H1 (cell line): ENCODE measurements at regions not wholly inside any gene's neighbourhood (a gene's known extent, or its start where the extent isn't known, plus 50 kb on each side); places are given as distances from the start of the nearest gene placed in this dataset.

Experiments used
- CTCF ChIA-PET: fragments of 300-600 bp; sonication (Branson Sonifier 250); formaldehyde crosslinking; loops from one replicate; lab custom pipeline; 2021; ENCODE audit not compliant: partially characterized antibody; lab: Charles Lee
- POLR2A ChIA-PET: fragments of 300-600 bp; sonication (Branson Sonifier 250); formaldehyde crosslinking; loops from one replicate; lab custom pipeline; 2021; ENCODE audit warnings: inconsistent platforms; ENCODE audit not compliant: partially characterized antibody; lab: Charles Lee
- DNase-seq, 2 experiments: peaks; one replicate each; pipeline versions ENCODE4 v3.0.0 to v3.0.0-alpha.2; 2010 to 2022; ENCODE audit warnings: low spot score in 2 of 2, low read depth in 1 of 2, mixed read lengths in 1 of 2
- FAIRE-seq: peaks from 2 replicates; lab custom pipeline; 2011; peaks lifted over from hg19 to GRCh38; lab: Jason Lieb, UNC
- H2AFZ ChIP-seq: 2 replicates; pipeline ENCODE4 v1.8.1; 2012; ENCODE audit warnings: low read length, inconsistent platforms
- H2AK5ac ChIP-seq: 2 replicates; pipeline ENCODE4 v1.6.1; 2013; ENCODE audit warnings: low read depth, low read length
- H2BK120ac ChIP-seq: replicated peaks from 2 replicates; pipeline ENCODE3; 2013; ENCODE audit warnings: low read depth, low read length, inconsistent platforms
- H2BK12ac ChIP-seq: 2 replicates; pipeline ENCODE4 v1.6.1; 2013; ENCODE audit warnings: low read depth, low read length
- H2BK15ac ChIP-seq: 2 replicates; pipeline ENCODE4 v1.6.1; 2013; ENCODE audit warnings: low read length
- H2BK20ac ChIP-seq: 2 replicates; pipeline ENCODE4 v1.6.1; 2013; ENCODE audit warnings: low read length
- H2BK5ac ChIP-seq: 2 replicates; pipeline ENCODE4 v1.6.1; 2013; ENCODE audit warnings: low read depth, low read length
- H3K14ac ChIP-seq: 2 replicates; pipeline ENCODE4 v1.6.1; 2013; ENCODE audit warnings: inconsistent platforms; ENCODE audit not compliant: insufficient read length
- H3K18ac ChIP-seq: 2 replicates; pipeline ENCODE4 v1.6.1; 2013; ENCODE audit warnings: low read length; ENCODE audit errors: extremely low read depth
- H3K23ac ChIP-seq: 2 replicates; pipeline ENCODE4 v1.6.1; 2013; ENCODE audit warnings: inconsistent platforms; ENCODE audit not compliant: insufficient read length
- H3K23me2 ChIP-seq: 2 replicates; pipeline ENCODE4 v1.6.1; 2013; ENCODE audit warnings: low read depth, low read length
- H3K27ac ChIP-seq: 2 replicates; pipeline ENCODE4 v1.6.1; 2011; ENCODE audit warnings: low read depth, low read length, inconsistent platforms
- H3K27me3 ChIP-seq, 4 experiments: replicated peaks in 1 of 4; 1 replicate in 1 of 4; 2 replicates in 3 of 4; pipeline versions ENCODE4 v1.6.1 to v1.8.1; 2011 to 2013; ENCODE audit warnings: low read length in 3 of 4, mild to moderate bottlenecking in 3 of 4, inconsistent platforms in 2 of 4, mixed read lengths in 2 of 4, moderate library complexity in 1 of 4; ENCODE audit not compliant: control insufficient read depth in 3 of 4, insufficient read depth in 3 of 4; ENCODE audit errors: extremely low read depth in 1 of 4
- H3K36me3 ChIP-seq, 4 experiments: 2 replicates each; pipeline versions ENCODE4 v1.6.1 to v1.8.1; 2011 to 2013; ENCODE audit warnings: mild to moderate bottlenecking in 4 of 4, low read length in 3 of 4, moderate library complexity in 2 of 4, control low read depth in 1 of 4, inconsistent platforms in 1 of 4; ENCODE audit not compliant: insufficient read depth in 4 of 4, control insufficient read depth in 2 of 4
- H3K4ac ChIP-seq: replicated peaks from 2 replicates; pipeline ENCODE3; 2013; ENCODE audit warnings: low read length, low read depth, mixed read lengths, inconsistent platforms; ENCODE audit not compliant: insufficient read length
- H3K4me1 ChIP-seq, 4 experiments: replicated peaks in 1 of 4; 1 replicate in 1 of 4; 2 replicates in 3 of 4; pipeline versions ENCODE4 v1.6.1 to v1.8.1; 2011 to 2013; ENCODE audit warnings: low read length in 3 of 4, inconsistent platforms in 2 of 4, mixed read lengths in 1 of 4; ENCODE audit not compliant: insufficient read depth in 4 of 4, control insufficient read depth in 3 of 4
- H3K4me2 ChIP-seq, 2 experiments: 2 replicates each; pipeline versions ENCODE4 v1.6.1 to v1.8.1; 2011 to 2013; ENCODE audit warnings: low read depth in 2 of 2, low read length in 2 of 2, control low read depth in 1 of 2, inconsistent platforms in 1 of 2, mild to moderate bottlenecking in 1 of 2; ENCODE audit not compliant: insufficient read depth in 1 of 2
- H3K4me3 ChIP-seq, 4 experiments: fragments of 200-600, 300-600 bp in 1 of 4; sonication (generic), shearing (Covaris generic), sonication (Bioruptor Twin) in 1 of 4; 2 replicates each; pipeline versions ENCODE4 v1.5.1 to v1.8.1; 2011 to 2016; ENCODE audit warnings: low read length in 4 of 4, low read depth in 3 of 4, control low read depth in 2 of 4, inconsistent platforms in 2 of 4, mild to moderate bottlenecking in 2 of 4, mixed read lengths in 1 of 4, moderate library complexity in 1 of 4; ENCODE audit not compliant: insufficient read depth in 2 of 4; ENCODE audit errors: extremely low read depth in 1 of 4
- H3K56ac ChIP-seq: replicated peaks from 2 replicates; pipeline ENCODE3; 2013; ENCODE audit warnings: low read depth, mild to moderate bottlenecking, mixed read lengths, low read length, inconsistent platforms; ENCODE audit not compliant: insufficient read length
- H3K79me1 ChIP-seq: 2 replicates; pipeline ENCODE4 v1.6.1; 2013; ENCODE audit warnings: low read depth, low read length, control low read depth
- H3K79me2 ChIP-seq, 2 experiments: 2 replicates each; pipeline versions ENCODE4 v1.6.1 to v1.8.1; 2012 to 2013; ENCODE audit warnings: low read length in 2 of 2, mild to moderate bottlenecking in 2 of 2, inconsistent platforms in 1 of 2; ENCODE audit not compliant: insufficient read depth in 2 of 2, control insufficient read depth in 1 of 2
- H3K9ac ChIP-seq, 4 experiments: replicated peaks in 1 of 4; 1 replicate in 1 of 4; 2 replicates in 3 of 4; pipeline versions ENCODE4 v1.6.1 to v1.8.1; 2011 to 2013; ENCODE audit warnings: low read depth in 3 of 4, low read length in 3 of 4, control low read depth in 2 of 4, mild to moderate bottlenecking in 2 of 4, moderate library complexity in 2 of 4, inconsistent platforms in 1 of 4; ENCODE audit errors: extremely low read depth in 1 of 4
- H3K9me3 ChIP-seq, 2 experiments: 2 replicates each; pipeline versions ENCODE4 v1.6.1 to v1.8.1; 2012 to 2013; ENCODE audit warnings: mild to moderate bottlenecking in 2 of 2, moderate library complexity in 2 of 2, control low read depth in 1 of 2, inconsistent platforms in 1 of 2, low read depth in 1 of 2, low read length in 1 of 2, mixed read lengths in 1 of 2; ENCODE audit not compliant: insufficient read depth in 2 of 2
- H4K20me1 ChIP-seq, 2 experiments: replicated peaks in 1 of 2; 2 replicates each; pipeline versions ENCODE3 to v1.8.1; 2011 to 2013; ENCODE audit warnings: inconsistent platforms in 2 of 2, low read length in 2 of 2, mild to moderate bottlenecking in 1 of 2; ENCODE audit not compliant: insufficient read depth in 2 of 2, control insufficient read depth in 1 of 2
- H4K5ac ChIP-seq: 2 replicates; pipeline ENCODE4 v1.6.1; 2013; ENCODE audit warnings: low read length, low read depth, mixed read lengths, inconsistent platforms; ENCODE audit not compliant: insufficient read length
- H4K8ac ChIP-seq: 2 replicates; pipeline ENCODE4 v1.8.0; 2013; ENCODE audit warnings: mild to moderate bottlenecking, moderate library complexity, low read length, inconsistent platforms; ENCODE audit not compliant: insufficient read depth; ENCODE audit errors: extremely low read depth
- H4K91ac ChIP-seq: replicated peaks from 2 replicates; pipeline ENCODE3; 2013; ENCODE audit warnings: low read length, mixed read lengths, inconsistent platforms; ENCODE audit not compliant: insufficient read length
- BACH1 ChIP-seq: IDR thresholded peaks from 2 replicates; pipeline ENCODE4 v1.6.1; 2012; ENCODE audit warnings: low read length, improper control_type of control experiment
- CTBP2 ChIP-seq: IDR thresholded peaks from 2 replicates; pipeline ENCODE4 v1.7.0; 2011; ENCODE audit warnings: borderline replicate concordance, mild to moderate bottlenecking, moderate library complexity, mixed read lengths, low read length; ENCODE audit not compliant: insufficient read depth, insufficient read length
- FOSL1 ChIP-seq: IDR thresholded peaks from 2 replicates; pipeline ENCODE4 v1.6.1; 2011; ENCODE audit warnings: mild to moderate bottlenecking, low read depth, low read length, moderate library complexity; ENCODE audit not compliant: insufficient read depth
- PHF8 ChIP-seq: fragments of 200-600 bp; sonication (generic); conservative IDR thresholded peaks from 2 replicates; pipeline ENCODE4 v1.7.1; 2012; ENCODE audit warnings: low read depth, mild to moderate bottlenecking, inconsistent platforms, low read length, moderate library complexity
- POU5F1 ChIP-seq: IDR thresholded peaks from 2 replicates; pipeline ENCODE4 v1.6.1; 2011; ENCODE audit warnings: low read depth, mild to moderate bottlenecking, low read length, moderate library complexity
- SIN3A ChIP-seq, 2 experiments: IDR thresholded peaks in 1 of 2; conservative IDR thresholded peaks in 1 of 2; 2 replicates each; pipeline ENCODE4 v1.6.1; 2011 to 2012; ENCODE audit warnings: low read length in 2 of 2, improper control_type of control experiment in 1 of 2, low read depth in 1 of 2, mild to moderate bottlenecking in 1 of 2
- SUZ12 ChIP-seq: fragments of 200-600 bp; sonication (generic); IDR thresholded peaks from 2 replicates; pipeline ENCODE4 v1.6.1; 2012; ENCODE audit warnings: mild to moderate bottlenecking, inconsistent platforms, low read length, moderate library complexity, mixed read lengths
- USF2 ChIP-seq: IDR thresholded peaks from 2 replicates; pipeline ENCODE4 v1.6.1; 2011; ENCODE audit warnings: low read length, improper control_type of control experiment
- YY1 ChIP-seq: IDR thresholded peaks from 2 replicates; pipeline ENCODE4 v1.6.1; 2011; ENCODE audit warnings: low read depth, mild to moderate bottlenecking, low read length
- WGBS, 2 experiments: shearing (Covaris generic) in 1 of 2; methylation state at CpG; one replicate each; pipeline versions ENCODE4 v1.1.6 to v1.1.7; 2013 to 2015; ENCODE audit warnings: low lambda C conversion rate in 2 of 2, mixed read lengths in 2 of 2, inconsistent platforms in 1 of 2, low coverage in 1 of 2, missing lambda C conversion rate in 1 of 2; ENCODE audit not compliant: insufficient replicate concordance in 2 of 2, insufficient coverage in 1 of 2, insufficient read length in 1 of 2; ENCODE audit errors: extremely low coverage in 1 of 2, missing lambda C conversion rate in 1 of 2; 5-methylcytosine and 5-hydroxymethylcytosine counted together

GRCh38 chr7:13603016-13603415 lies 386.4 kb downstream of the ETV1 start:
- Histone ChIP-seq H2BK15ac (no peak overlapping the region), H3K18ac (no peak overlapping the region), H3K23me2 (no peaks in the 10 kb centered on the region; the same call in 1 of the 2 replicates), H4K8ac (no peak overlapping the region), H2AFZ (no peak overlapping the region), H4K20me1 (no peaks in the 10 kb centered on the region), H3K14ac (no peak overlapping the region), H3K9me3 (peaks cover 6 to 7% of the 10 kb centered on the region in 2 experiments; a peak in 2 of 4 replicates), H4K5ac (no peak overlapping the region), H2BK20ac (no peak overlapping the region), H3K4me1 (no peaks in the 10 kb centered on the region), H2BK12ac (no peak overlapping the region), H3K56ac (no peak overlapping the region), H3K79me2 (no peaks in the 10 kb centered on the region), H3K23ac (no peak overlapping the region), H2BK120ac (no peak overlapping the region), H3K79me1 (no peaks in the 10 kb centered on the region), H3K4me2 (no peak overlapping the region), H2AK5ac (no peak overlapping the region), H3K4ac (no peak overlapping the region), H3K27me3 (no peaks in the 10 kb centered on the region), H3K36me3 (no peaks in the 10 kb centered on the region), H3K9ac (no peak overlapping the region), H2BK5ac (no peak overlapping the region), H3K4me3 (no peak overlapping the region), H4K91ac (no peak overlapping the region), H3K27ac (no peak overlapping the region)
- ChIA-PET POLR2A (no interaction called here), CTCF (no interaction called here)
- no peak for TF ChIP-seq CTBP2
- TF ChIP-seq POU5F1, result no peak
- TF ChIP-seq BACH1, result no peak
- no peak for TF ChIP-seq PHF8
- no peak for TF ChIP-seq YY1
- TF ChIP-seq SUZ12, result no peak
- TF ChIP-seq SIN3A (conservative IDR thresholded peaks at IDR 0.05 in 1 of 2, IDR thresholded peaks at IDR 0.05 in 1 of 2; ENCODE audit: low read depth in 1 of 2, low read length in 2 of 2), result no peak
- TF ChIP-seq USF2, result no peak
- no peak for TF ChIP-seq FOSL1
- FAIRE-seq, result no peak
- WGBS, 2 experiments, result 93% methylated on average over 1 of the region's 1 CpG; no CpG with 5 or more reads in 1 of the 2 experiments
- no peak for DNase-seq
